ENCODE measurements at regions not wholly inside any gene's neighbourhood (a gene's known extent, or its start where the extent isn't known, plus 50 kb on each side); places are given as distances from the start of the nearest gene placed in this dataset.

DNA sequence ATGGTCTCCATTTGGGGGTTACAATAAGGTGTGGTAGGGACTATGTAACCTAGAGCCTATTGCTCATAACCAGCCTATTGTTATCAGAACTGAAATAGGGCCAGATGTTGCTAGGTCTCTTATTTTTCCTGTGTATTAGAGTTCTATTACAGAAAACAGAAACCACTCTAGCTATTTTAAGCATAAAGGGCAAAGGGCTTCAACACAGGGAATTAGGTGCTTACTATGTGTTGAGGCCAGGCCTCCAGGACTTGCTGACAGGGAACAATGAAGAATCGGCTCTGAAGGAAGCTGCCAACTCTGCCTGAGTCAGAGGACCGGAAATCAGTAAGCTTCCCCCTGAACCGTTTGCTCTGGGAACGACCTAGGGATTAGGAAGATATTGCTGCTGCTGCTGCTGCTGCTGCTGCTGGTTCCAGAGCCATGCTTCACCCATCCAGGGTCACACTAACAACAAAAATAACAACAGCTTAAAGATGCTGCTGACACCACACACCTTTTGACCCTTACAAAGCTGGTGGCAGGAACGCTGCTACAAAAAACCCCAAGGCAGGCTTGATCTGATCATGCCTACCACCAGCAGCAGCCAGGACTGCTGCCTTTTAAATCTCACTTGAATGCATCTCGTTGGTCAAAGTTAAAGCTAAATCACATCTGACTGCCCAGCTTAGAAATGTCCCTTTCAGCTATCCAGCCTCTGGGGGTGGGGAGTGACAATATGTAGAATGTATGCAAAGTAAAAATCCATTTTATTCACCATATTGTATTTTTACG lies 276.9 kb upstream of the IL12A start:
- no peak overlapping the region for H3K27ac ChIP-seq
- intact Hi-C loops (cut with DNase I), result no loop called here
- H3K9ac ChIP-seq (ENCODE audit: low read depth in 2 of 2, low read length in 2 of 2), result no peak overlapping the region
- H3K4me1 ChIP-seq, result no peaks in the 10 kb centered on the region
- no peak overlapping the region for H3K4me3 ChIP-seq
- no peak for DNase-seq
- no peaks in the 10 kb centered on the region for H3K27me3 ChIP-seq
- no peaks in the 10 kb centered on the region for H3K9me3 ChIP-seq
- H3K36me3 ChIP-seq, result no peaks in the 10 kb centered on the region
- TF ChIP-seq, protein P1, sequence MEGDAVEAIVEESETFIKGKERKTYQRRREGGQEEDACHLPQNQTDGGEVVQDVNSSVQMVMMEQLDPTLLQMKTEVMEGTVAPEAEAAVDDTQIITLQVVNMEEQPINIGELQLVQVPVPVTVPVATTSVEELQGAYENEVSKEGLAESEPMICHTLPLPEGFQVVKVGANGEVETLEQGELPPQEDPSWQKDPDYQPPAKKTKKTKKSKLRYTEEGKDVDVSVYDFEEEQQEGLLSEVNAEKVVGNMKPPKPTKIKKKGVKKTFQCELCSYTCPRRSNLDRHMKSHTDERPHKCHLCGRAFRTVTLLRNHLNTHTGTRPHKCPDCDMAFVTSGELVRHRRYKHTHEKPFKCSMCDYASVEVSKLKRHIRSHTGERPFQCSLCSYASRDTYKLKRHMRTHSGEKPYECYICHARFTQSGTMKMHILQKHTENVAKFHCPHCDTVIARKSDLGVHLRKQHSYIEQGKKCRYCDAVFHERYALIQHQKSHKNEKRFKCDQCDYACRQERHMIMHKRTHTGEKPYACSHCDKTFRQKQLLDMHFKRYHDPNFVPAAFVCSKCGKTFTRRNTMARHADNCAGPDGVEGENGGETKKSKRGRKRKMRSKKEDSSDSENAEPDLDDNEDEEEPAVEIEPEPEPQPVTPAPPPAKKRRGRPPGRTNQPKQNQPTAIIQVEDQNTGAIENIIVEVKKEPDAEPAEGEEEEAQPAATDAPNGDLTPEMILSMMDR (IDR thresholded peaks at IDR 0.05), result no peak

- intact Hi-C loops (cut with DNase I), result no loop called here
- no peak overlapping the region for H3K9ac ChIP-seq (ENCODE audit: low read depth in 2 of 2, low read length in 2 of 2)
These were observed 267.3 kb upstream of the IL12A start for GRCh38 chr3:159721324-159721723.

DNA sequence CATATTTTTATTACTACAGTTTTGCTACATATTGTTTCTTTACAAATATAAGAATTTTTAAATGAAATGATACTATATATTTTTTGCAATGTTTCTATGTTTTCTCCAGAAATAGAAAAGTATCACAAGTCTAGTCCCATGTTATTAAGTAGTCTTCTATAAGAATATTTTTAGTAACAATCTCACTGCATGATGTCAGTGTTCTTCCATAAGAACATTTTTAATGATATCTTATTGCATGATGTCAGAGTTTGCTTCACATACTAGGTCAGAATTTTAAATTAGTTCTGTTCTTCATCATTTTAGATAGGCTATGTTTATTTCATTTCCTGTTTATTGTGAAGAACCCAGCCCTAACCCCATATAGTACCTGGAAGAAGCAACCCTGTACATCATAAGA lies 265.3 kb upstream of the IL12A start:
- no peak overlapping the region for H3K4me3 ChIP-seq
- no peak overlapping the region for H3K27ac ChIP-seq
- H3K27me3 ChIP-seq, result no peaks in the 10 kb centered on the region
- H3K9me3 ChIP-seq, result no peaks in the 10 kb centered on the region
- H3K9ac ChIP-seq (ENCODE audit: low read depth in 2 of 2, low read length in 2 of 2), result no peak overlapping the region
- H3K4me1 ChIP-seq, result no peaks in the 10 kb centered on the region
- TF ChIP-seq, protein P1 (IDR thresholded peaks at IDR 0.05), result no peak
- H3K36me3 ChIP-seq, result no peaks in the 10 kb centered on the region
- no peak for DNase-seq
- intact Hi-C loops (cut with DNase I), result no loop called here

More at GRCh38 chr3:159721324-159721723, 267.3 kb upstream of the IL12A start:
- Histone ChIP-seq H3K27me3 (no peaks in the 10 kb centered on the region), H3K9me3 (no peaks in the 10 kb centered on the region), H3K36me3 (no peaks in the 10 kb centered on the region), H3K4me1 (no peaks in the 10 kb centered on the region), H3K27ac (no peak overlapping the region), H3K4me3 (no peak overlapping the region)
- no peak for DNase-seq
- TF ChIP-seq, protein P1 (IDR thresholded peaks at IDR 0.05), result no peak

- Histone ChIP-seq H3K9ac (ENCODE audit: low read depth in 2 of 2, low read length in 2 of 2) (no peak overlapping the region), H3K4me1 (no peaks in the 10 kb centered on the region), H3K27ac (no peak overlapping the region), H3K36me3 (no peaks in the 10 kb centered on the region), H3K4me3 (no peak overlapping the region), H3K27me3 (no peaks in the 10 kb centered on the region), H3K9me3 (no peaks in the 10 kb centered on the region)
- intact Hi-C loops (cut with DNase I), result no loop called here
- TF ChIP-seq, protein P1 (IDR thresholded peaks at IDR 0.05), result no peak
- DNase-seq, result no peak
These were observed 264.0 kb upstream of the IL12A start for GRCh38 chr3:159724627-159725026.

GRCh38 chr3:159726231-159726964 lies 262.2 kb upstream of the IL12A start:
- intact Hi-C loops (cut with DNase I), result no loop called here
- no peaks in the 10 kb centered on the region for H3K36me3 ChIP-seq
- H3K9me3 ChIP-seq, result no peaks in the 10 kb centered on the region
- no peak overlapping the region for H3K9ac ChIP-seq (ENCODE audit: low read depth in 2 of 2, low read length in 2 of 2)
- TF ChIP-seq, protein P1 (IDR thresholded peaks at IDR 0.05), result no peak
- no peak for DNase-seq
- H3K27ac ChIP-seq, result no peak overlapping the region
- no peak overlapping the region for H3K4me3 ChIP-seq
- H3K4me1 ChIP-seq, result no peaks in the 10 kb centered on the region
- no peaks in the 10 kb centered on the region for H3K27me3 ChIP-seq

Measured in colonic mucosa (tissue), 4 donors.